ENCODE measurements at regions not wholly inside any gene's neighbourhood (a gene's known extent, or its start where the extent isn't known, plus 50 kb on each side); places are given as distances from the start of the nearest gene placed in this dataset.

- 0% methylated on average over 1 of the region's 1 CpG for WGBS (ENCODE audit: low lambda C conversion rate)
Observed at GRCh38 chr2:21915201-21915600, 791.4 kb downstream of the TDRD15 start.

GRCh38 chr2:21916934-21917522 lies 793.3 kb downstream of the TDRD15 start:
- H3K9ac ChIP-seq (ENCODE audit: insufficient read depth, low read depth, low read length) = no peak overlapping the region
- H3K4me3 ChIP-seq (replicated peaks in 1 of 3; ENCODE audit: insufficient read depth in 1 of 3, low read depth in 2 of 3, low read length in 3 of 3) = no peak overlapping the region
- no peak for DNase-seq (ENCODE audit: low spot score)
- no peak for FAIRE-seq
- intact Hi-C loops (cut with micrococcal nuclease; ENCODE audit: unreplicated experiment) = no loop called here
- no peak for ATAC-seq
- no peaks in the 10 kb centered on the region for H3K4me1 ChIP-seq (ENCODE audit: insufficient read depth, low read length)
- no peaks in the 10 kb centered on the region for H3K79me2 ChIP-seq (ENCODE audit: insufficient read depth, low read length)
- POLR2A ChIA-PET = no interaction called here
- no peak overlapping the region for H2AFZ ChIP-seq (ENCODE audit: low read length)
- H4K20me1 ChIP-seq (ENCODE audit: insufficient read depth, low read length) = no peaks in the 10 kb centered on the region
- WGBS (ENCODE audit: low lambda C conversion rate) = 6% methylated on average over 6 of the region's 6 CpGs
- H3K36me3 ChIP-seq (replicated peaks in 1 of 2; ENCODE audit: control insufficient read depth in 1 of 2, insufficient read depth in 2 of 2, low read length in 2 of 2) = no peaks in the 10 kb centered on the region
- CTCF ChIA-PET (ENCODE audit: low intra/inter-chr PET ratio, low total read pairs) = no interaction called here
- no peaks in the 10 kb centered on the region for H3K27me3 ChIP-seq (ENCODE audit: control insufficient read depth in 1 of 2, insufficient read depth in 2 of 2, low read length in 2 of 2)
- peaks cover 50% of the 10 kb centered on the region for H3K9me3 ChIP-seq (ENCODE audit: low read length)
- no peak overlapping the region for H3K27ac ChIP-seq (ENCODE audit: extremely low read length, insufficient read depth, low read length)
- no TSS peak for BruUV-seq (replicated peaks)
- H3K4me2 ChIP-seq (ENCODE audit: low read depth, low read length) = no peak overlapping the region
- in situ Hi-C loops (cut with HindIII; ENCODE audit: extremely low pct_ligation_motif_present, low pct_unique_long_range_greater_than_20kb) = no loop called here
- TF ChIP-seq TIGD3 (CRISPR knock-in tag; IDR thresholded peaks at IDR 0.05; ENCODE audit: borderline replicate concordance) = no peak
- no peak for TF ChIP-seq E2F2 (CRISPR knock-in tag; IDR thresholded peaks at IDR 0.05; ENCODE audit: borderline replicate concordance)
- no peak for TF ChIP-seq SNAPC2 (CRISPR knock-in tag; IDR thresholded peaks at IDR 0.05)
- peak; percentile 93 for TF ChIP-seq MIER2 (CRISPR knock-in tag; IDR thresholded peaks at IDR 0.05)
- TF ChIP-seq EHMT2 (IDR thresholded peaks at IDR 0.05; ENCODE audit: borderline replicate concordance, low read depth, low read length) = 0 out of 2 replicates have a peak, but pooled peaks have one; percentile 33

More at GRCh38 chr2:21915201-21915600, 791.4 kb downstream of the TDRD15 start:
- POLR2A ChIA-PET = no interaction called here
- intact Hi-C loops (cut with micrococcal nuclease; ENCODE audit: unreplicated experiment) (no loop called here), in situ Hi-C loops (cut with HindIII; ENCODE audit: extremely low pct_ligation_motif_present, low pct_unique_long_range_greater_than_20kb) (no loop called here)
- CTCF ChIA-PET (ENCODE audit: low intra/inter-chr PET ratio, low total read pairs) = no interaction called here
- Histone ChIP-seq H3K4me3 (replicated peaks in 1 of 3; ENCODE audit: insufficient read depth in 1 of 3, low read depth in 2 of 3, low read length in 3 of 3) (no peak overlapping the region), H3K27me3 (ENCODE audit: control insufficient read depth in 1 of 2, insufficient read depth in 2 of 2, low read length in 2 of 2) (no peaks in the 10 kb centered on the region), H3K9ac (ENCODE audit: insufficient read depth, low read depth, low read length) (no peak overlapping the region), H3K4me1 (ENCODE audit: insufficient read depth, low read length) (no peaks in the 10 kb centered on the region), H3K79me2 (ENCODE audit: insufficient read depth, low read length) (no peaks in the 10 kb centered on the region), H3K4me2 (ENCODE audit: low read depth, low read length) (no peak overlapping the region), H4K20me1 (ENCODE audit: insufficient read depth, low read length) (no peaks in the 10 kb centered on the region), H3K36me3 (replicated peaks in 1 of 2; ENCODE audit: control insufficient read depth in 1 of 2, insufficient read depth in 2 of 2, low read length in 2 of 2) (no peaks in the 10 kb centered on the region), H3K27ac (ENCODE audit: extremely low read length, insufficient read depth, low read length) (no peak overlapping the region), H2AFZ (ENCODE audit: low read length) (no peak overlapping the region), H3K9me3 (ENCODE audit: low read length) (peaks cover 59% of the 10 kb centered on the region)
- ATAC-seq (no peak), FAIRE-seq (no peak), DNase-seq (ENCODE audit: low spot score) (no peak)
- TF ChIP-seq GMEB1 (CRISPR knock-in tag; IDR thresholded peaks at IDR 0.05; ENCODE audit: borderline replicate concordance) (no peak), MAFK (conservative IDR thresholded peaks at IDR 0.05 in 1 of 2, IDR thresholded peaks at IDR 0.05 in 1 of 2; ENCODE audit: low read length in 2 of 2) (peak; percentile 94 to 98), ZNF44 (CRISPR knock-in tag; IDR thresholded peaks at IDR 0.05) (no peak), RORA (CRISPR knock-in tag; IDR thresholded peaks at IDR 0.05) (no peak), MAFF (IDR thresholded peaks at IDR 0.05; ENCODE audit: low read depth, low read length) (peak; percentile 96)
- no TSS peak for BruUV-seq (replicated peaks)

All from HepG2 (cell line).